Activated CD4-positive, CD25-positive, alpha-beta regulatory T cell (primary cell): ENCODE measurements at regions not wholly inside any gene's neighbourhood (a gene's known extent, or its start where the extent isn't known, plus 50 kb on each side); places are given as distances from the start of the nearest gene placed in this dataset.

Experiments used
- DNase-seq, 4 experiments: peaks; one replicate each; lab custom pipeline; 2025; lab: John Stamatoyannopoulos, UW

GRCh38 chr22:47570300-47570685 is 807.8 kb downstream of the TBC1D22A start:
- DNase-seq: no peak

DNA sequence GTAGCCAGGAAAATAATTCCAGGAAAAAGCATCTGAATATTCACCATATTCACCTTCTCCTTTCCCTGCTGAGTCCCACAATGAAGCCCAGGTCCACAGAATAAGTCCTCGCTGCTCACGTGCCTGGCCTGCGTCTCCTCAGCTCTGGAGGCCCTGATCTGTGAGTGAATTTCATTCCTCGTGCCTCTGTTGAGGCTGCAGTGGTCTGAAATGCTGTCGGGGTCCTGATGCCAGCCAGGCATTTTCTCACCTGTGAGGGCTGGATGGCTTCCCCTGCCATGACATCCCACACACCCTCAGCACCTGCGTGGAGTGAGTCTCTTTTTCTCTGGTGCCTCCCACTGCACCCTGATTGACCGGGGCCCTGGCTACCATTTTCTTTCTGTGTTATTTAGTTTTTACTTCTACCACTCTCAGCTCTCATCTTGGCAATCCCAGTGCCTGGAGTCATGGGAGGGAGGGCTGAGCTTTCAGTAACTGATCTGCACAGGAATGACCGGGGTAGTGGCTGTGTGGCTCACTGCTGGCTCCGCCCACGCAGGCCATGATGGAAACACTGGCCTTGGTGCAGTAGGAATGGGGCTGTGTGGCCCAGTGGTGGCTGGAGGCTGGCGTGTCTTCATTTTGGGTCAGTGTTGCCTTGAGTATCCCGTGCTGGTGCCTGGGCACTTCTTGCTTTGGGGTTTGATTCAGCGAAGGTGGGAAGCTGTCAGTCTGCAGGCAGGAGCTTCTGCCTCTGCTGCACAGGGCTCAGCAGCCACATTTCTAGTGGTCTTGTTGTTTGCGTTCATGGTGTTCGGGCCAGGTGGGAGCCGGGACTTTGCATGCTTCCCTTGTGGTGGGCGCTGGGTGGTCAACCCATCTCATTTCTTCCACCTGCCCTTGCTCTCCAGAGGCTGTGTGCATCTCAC is 807.2 kb downstream of the TBC1D22A start:
- DNase-seq: no peak

DNA sequence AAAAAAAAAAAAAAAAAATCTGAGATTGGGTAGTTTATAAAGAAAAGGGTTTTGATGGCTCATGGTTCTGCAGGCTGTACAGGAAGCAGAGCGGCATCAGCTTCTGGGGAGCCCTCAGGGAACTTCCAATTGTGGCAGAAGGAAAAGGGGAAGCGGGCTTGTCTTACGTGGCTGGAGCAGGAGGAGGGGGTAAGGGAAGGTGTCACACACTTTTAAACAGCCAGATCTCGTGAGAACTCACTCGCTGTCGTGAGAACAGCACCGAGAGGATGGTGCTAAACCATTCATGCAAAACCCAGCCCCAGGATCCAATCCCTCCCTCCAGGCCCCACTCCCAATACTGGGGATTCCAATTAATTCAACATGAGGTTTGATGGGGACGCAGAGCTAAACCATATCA is 806.2 kb downstream of the TBC1D22A start:
- no peak for DNase-seq

DNA sequence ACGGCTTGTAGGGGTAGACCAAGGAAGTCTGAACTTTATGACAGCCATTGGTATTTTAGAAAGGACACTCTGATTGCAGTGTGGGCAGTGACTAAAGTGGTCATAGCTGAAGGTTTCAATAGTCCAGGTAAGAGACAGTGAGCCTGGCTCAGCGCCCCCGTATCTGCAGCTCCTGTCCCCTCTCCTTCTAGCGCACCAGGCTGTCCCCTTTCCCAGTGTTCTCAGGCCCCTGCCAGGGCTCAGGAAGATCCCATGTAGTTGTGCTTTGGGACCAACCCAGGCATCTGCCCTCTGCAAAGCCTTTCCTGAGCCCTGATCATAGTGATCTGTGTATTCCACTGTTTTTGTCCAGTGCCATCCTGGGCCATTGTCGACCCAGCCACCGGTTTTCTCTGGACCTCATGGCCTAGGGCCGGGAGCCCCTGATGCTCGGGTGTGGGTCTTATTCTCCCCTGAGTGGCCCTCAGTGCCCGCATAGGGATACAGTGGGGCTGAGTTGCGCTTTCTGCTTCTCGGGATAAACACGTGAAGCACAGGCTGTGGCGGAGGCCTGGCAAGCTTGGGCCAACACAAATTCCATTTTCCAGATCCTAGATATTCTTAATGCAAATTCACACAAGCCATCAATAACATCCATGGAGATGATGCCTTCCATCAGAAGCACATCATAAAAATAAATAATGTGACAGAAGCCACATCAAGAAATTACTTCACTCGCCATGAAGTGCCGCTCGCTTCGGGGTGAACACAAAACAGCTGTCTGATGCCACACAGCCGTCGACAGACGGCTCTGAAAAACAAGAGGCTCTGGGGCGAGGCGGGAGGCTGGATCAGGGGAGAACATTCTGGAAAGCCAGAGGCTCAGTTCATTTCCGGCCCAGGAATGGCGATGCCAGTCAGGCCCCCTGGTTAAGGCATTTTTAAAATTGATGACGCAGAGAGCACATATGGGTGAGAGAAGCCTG is 805.0 kb downstream of the TBC1D22A start:
- DNase-seq: no peak

DNA sequence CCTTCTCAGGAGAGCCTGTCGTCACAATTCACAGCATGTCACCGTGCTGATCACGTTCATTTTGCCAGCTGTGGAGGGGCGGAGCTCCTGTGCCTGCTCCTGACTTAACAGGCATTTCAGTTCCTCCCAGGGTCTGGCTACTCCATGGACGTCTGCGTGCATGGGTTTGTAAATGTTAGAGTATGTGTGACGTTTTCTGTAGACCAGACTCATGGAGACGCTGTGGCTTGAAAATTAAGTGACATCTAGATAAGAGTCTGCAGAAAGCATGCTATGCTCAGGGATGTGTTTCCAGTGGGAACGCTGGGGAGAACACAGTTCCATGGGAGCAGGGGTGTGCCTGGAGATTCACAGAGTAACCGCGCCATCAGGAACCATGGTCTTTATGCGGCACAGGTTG is 804.0 kb downstream of the TBC1D22A start:
- no peak for DNase-seq

GRCh38 chr22:47565607-47566006 is 803.2 kb downstream of the TBC1D22A start:
- DNase-seq: no peak

DNA sequence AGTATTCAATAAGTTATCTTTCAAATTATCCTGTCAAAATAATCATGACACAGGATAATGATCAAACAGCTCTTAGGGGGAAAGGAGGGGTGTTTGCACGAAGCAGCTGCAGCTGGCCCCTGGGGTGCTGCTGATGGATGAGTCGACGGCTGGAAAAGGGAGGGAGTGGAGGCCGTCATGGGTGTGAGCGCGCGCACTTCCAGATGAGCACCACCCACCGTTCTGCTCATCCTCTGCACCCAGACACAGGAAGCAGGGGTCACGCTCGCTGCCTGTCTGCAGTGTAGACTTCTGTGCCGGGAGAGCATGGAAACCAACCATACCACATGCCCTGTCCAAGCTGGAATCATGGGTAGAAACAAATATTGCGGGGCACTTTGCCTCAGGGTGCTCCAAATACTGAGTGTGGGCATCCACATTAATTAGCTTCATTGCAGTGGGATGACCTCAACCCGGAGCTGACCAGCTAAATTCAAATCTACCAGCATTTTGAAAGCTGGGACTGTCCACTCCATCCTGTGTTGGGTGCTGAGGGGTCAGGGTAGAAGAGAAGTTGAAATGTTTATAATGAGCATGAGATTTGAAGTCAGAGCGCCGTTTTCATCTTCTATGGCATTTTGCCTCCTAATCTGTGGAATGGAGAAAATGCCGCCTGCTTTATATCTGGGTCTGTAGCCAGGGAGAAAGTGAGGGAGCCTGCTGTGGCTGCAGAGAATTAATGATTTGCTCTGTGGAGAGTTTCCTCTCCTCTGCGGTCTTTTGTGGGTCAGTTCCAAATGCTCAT is 802.4 kb downstream of the TBC1D22A start:
- DNase-seq: no peak

GRCh38 chr22:47564158-47564450 is 801.7 kb downstream of the TBC1D22A start:
- DNase-seq: no peak

GRCh38 chr22:47563406-47564157 is 801.1 kb downstream of the TBC1D22A start:
- DNase-seq: no peak

- DNase-seq: no peak
These were observed 799.3 kb downstream of the TBC1D22A start for GRCh38 chr22:47561766-47562165.

GRCh38 chr22:47561115-47561675 is 798.7 kb downstream of the TBC1D22A start:
- DNase-seq: no peak

- no peak for DNase-seq
These were observed 796.6 kb downstream of the TBC1D22A start for GRCh38 chr22:47558828-47559700.

GRCh38 chr22:47556473-47556872 is 794.0 kb downstream of the TBC1D22A start:
- DNase-seq: no peak

DNA sequence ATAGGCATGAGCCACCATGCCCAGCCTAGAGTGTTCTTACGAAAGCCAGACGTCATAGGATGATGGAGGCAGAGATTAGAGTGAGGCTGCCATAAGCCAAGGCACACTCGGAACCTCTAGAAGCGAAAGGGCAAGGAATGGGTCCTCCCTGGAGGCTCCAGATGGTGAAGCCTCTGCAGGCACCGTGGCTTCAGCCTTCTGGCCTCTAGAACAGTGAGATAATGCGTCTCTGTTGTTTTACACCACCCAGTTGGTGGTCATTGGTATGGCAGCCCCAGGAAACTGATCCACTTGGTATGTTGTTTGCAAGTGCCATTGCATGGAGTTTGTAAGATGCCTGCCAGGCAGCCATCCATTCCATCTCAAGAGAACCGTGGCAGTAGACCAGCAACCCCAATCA is 791.0 kb downstream of the TBC1D22A start:
- no peak for DNase-seq

- DNase-seq: no peak
These were observed 790.2 kb downstream of the TBC1D22A start for GRCh38 chr22:47552541-47553205.

GRCh38 chr22:47552024-47552423 is 789.6 kb downstream of the TBC1D22A start:
- DNase-seq: no peak

- no peak for DNase-seq
These were observed 789.0 kb downstream of the TBC1D22A start for GRCh38 chr22:47551431-47551775.

GRCh38 chr22:47550524-47551430 is 788.3 kb downstream of the TBC1D22A start:
- no peak for DNase-seq
